Breast epithelium (tissue), 3 donors: ENCODE measurements at regions not wholly inside any gene's neighbourhood (a gene's known extent, or its start where the extent isn't known, plus 50 kb on each side); places are given as distances from the start of the nearest gene placed in this dataset.

Experiments used
- POLR2A ChIP-seq: fragments of 450-650 bp; IDR thresholded peaks from one replicate; pipeline ENCODE4 v1.6.1; 2016; ENCODE audit warnings: antibody characterized with exemption, mild to moderate bottlenecking, moderate library complexity
- POLR2AphosphoS5 ChIP-seq, 3 donors: sonication (generic); formaldehyde crosslinking; IDR thresholded peaks; one replicate each; pipeline ENCODE4 v1.6.1; 2017; ENCODE audit warnings: antibody characterized with exemption in 3 of 3
- TF ChIP-seq, protein P1 (sequence below), 3 donors: fragments of 450-650 bp; IDR thresholded peaks; one replicate each; pipeline ENCODE4 v1.5.1; 2016 to 2017; ENCODE audit warnings: antibody characterized with exemption in 3 of 3, mild to moderate bottlenecking in 3 of 3, moderate library complexity in 3 of 3

DNA sequence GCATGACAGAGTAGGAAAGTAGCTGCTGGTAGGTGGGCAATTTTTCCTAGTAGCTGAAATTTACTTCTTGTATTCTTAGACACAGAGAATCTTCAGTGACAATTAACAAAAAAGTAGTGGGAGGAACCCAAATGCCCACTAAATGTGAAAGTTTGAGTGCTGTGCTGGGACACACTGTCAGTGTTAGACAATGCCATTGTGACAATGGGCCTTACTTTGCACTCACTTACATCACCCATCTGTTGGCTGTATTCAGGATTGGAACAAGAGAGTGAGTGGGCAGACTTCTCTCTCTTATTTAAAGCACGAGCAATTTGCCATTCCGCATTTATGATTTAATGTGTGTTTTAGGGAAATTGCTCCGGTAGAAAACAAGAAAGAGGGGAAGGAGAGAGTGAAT lies 662.5 kb downstream of the CBLN4 start:
- TF ChIP-seq, protein P1, sequence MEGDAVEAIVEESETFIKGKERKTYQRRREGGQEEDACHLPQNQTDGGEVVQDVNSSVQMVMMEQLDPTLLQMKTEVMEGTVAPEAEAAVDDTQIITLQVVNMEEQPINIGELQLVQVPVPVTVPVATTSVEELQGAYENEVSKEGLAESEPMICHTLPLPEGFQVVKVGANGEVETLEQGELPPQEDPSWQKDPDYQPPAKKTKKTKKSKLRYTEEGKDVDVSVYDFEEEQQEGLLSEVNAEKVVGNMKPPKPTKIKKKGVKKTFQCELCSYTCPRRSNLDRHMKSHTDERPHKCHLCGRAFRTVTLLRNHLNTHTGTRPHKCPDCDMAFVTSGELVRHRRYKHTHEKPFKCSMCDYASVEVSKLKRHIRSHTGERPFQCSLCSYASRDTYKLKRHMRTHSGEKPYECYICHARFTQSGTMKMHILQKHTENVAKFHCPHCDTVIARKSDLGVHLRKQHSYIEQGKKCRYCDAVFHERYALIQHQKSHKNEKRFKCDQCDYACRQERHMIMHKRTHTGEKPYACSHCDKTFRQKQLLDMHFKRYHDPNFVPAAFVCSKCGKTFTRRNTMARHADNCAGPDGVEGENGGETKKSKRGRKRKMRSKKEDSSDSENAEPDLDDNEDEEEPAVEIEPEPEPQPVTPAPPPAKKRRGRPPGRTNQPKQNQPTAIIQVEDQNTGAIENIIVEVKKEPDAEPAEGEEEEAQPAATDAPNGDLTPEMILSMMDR (IDR thresholded peaks at IDR 0.05) = no peak
- TF ChIP-seq POLR2A (no peak), POLR2AphosphoS5 (IDR thresholded peaks at IDR 0.05) (no peak)
